Activated T-cell treated with anti-CD3 and anti-CD28 coated beads for 48 hours (primary cell): ENCODE measurements at regions not wholly inside any gene's neighbourhood (a gene's known extent, or its start where the extent isn't known, plus 50 kb on each side); places are given as distances from the start of the nearest gene placed in this dataset.

Experiments
- DNase-seq: peaks from one replicate; pipeline ENCODE4 v3.0.0-alpha.2; 2020; ENCODE audit warnings: low read depth

GRCh38 chr2:221822416-221822815, 250.3 kb upstream of the EPHA4 start:
- DNase-seq = no peak

DNA sequence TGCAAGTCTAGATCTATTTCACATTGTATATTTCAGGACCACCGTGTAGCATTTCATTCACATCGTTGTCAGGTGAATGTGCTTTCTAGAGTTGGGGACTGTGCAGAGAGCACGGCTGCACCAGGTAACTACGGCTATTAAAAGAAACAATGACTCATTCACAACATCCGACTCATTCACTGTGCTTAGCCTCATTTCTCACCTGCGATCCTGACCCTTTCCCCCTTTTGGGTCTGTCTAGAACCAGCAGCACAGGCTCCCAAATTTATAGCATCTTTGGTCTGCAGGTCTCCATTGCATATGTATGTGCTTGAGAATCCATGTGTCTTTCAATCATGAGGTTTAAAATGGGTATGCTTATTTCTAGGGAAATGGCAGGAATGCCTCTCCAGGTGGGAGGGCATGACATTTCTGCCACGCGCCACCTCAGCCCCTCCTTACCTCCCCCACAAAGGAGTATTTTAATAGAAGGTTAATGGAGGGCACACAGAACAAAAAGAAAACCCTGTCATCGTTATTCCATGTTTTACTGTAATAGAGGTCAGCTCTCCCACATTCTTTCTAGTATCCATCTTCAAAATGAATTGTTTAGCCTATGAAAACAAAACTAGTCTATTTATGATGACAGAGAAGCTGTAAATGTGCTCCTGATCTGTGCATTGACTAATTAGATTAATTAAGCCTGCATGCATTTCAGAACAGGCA, 246.7 kb upstream of the EPHA4 start:
- DNase-seq = no peak

- no peak for DNase-seq
These were observed 245.8 kb upstream of the EPHA4 start for GRCh38 chr2:221817878-221818277.

DNA sequence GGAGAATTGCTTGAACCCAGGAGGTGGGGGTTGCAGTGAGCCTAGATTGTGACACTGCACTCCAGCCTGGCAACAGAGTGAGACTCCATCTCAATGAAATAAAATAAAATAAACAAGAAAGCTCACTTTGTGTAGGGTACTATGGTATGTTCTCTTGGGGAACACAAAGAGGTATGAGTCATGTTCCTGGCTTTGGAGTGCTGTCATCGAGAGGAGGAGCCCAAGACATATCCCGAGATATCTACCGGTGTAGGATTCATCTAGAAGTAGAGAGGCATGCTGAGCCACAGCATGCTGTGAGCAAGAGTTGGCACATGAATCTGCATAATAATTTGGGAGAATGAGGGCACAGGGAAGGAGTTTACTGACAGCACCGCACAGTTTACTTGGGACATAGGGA, 244.9 kb upstream of the EPHA4 start:
- DNase-seq = no peak

GRCh38 chr2:221816566-221816965, 244.5 kb upstream of the EPHA4 start:
- no peak for DNase-seq

DNA sequence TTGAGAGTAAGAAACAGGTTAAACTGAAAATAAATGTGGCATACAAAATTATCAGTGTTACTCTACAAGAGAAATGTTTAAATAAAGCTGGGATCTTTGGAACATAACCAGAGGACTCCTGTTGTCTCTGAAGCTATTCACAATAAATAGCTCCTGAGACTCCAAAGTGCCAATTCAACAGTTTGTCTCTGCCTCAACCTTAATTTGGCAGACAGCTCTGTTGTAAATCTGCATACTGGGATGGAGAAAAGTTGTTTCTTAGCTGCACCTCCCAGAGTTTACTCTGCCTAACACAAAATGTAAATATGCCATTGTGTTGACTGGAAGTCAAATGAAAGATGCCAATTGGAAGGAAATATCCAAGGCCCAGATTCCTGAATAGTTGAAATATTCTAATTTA, 238.5 kb upstream of the EPHA4 start:
- no peak for DNase-seq

GRCh38 chr2:221810245-221810644, 238.1 kb upstream of the EPHA4 start:
- DNase-seq = no peak

- DNase-seq = no peak
These were observed 236.4 kb upstream of the EPHA4 start for GRCh38 chr2:221808488-221808887.

- no peak for DNase-seq
These were observed 235.6 kb upstream of the EPHA4 start for GRCh38 chr2:221807706-221808105.

DNA sequence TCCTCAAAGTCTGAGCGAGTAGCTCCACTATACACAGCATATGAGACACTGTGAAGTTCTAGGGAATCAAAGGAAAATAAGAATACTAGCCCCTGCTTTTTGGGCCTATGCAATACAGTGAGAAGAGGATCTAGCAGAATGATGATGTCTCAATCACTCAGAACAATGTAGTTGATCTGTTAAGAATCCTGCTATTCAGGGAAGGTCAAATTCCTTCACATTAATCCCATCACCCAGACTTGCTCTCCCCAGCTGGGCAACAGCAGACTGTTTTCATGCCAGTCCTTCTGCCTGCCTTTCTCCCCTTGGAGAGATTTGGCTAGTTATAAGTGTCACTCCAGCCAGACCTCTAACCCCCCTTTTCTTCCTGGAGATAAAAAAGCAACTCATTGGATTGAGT, 230.0 kb upstream of the EPHA4 start:
- DNase-seq = no peak

DNA sequence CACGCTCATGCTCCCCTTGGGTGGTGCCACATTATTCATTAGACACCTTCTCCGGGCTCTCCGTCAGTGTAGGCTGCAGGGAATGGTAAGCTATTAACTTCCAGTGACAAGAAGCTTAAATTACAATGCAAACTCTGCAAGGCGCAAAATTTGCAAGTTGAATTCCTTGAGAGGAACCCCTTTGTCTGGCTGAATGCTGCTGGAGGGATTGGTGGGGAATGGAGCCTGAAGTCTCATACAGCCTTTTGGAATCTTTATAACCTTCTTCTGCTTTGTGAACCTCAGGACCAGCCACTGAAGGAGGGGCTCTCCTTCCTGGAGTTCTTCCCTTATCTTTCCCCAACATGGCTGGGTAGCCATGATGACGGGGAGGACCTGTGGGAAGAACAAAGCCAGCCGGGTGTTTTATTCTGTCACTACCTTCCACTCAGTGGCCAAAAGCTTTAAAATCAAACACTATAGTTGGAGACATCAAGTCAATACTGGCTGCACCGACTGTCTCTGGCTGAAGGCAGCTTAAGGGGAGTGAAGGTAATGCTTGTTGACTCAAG, 220.9 kb upstream of the EPHA4 start:
- no peak for DNase-seq

DNA sequence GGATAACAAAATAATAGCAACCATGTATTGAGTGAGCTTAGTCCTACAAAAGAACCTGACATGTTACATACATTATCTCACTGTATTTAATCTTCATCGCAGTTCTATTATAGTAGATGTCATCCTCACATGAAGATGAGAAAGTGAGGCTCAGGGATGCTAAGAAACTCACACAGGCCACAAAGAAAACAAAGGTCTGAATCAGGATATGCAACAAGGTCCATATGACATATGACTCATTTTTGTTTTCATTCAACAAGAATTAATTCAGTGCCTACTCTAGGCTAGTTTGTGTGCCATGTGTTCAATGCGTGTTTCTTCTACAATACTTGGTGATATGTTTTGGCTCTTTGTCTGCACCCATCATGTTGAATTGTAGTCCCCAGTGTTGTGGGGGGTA, 219.7 kb upstream of the EPHA4 start:
- DNase-seq = no peak

- DNase-seq = no peak
These were observed 215.5 kb upstream of the EPHA4 start for GRCh38 chr2:221787561-221787960.

- DNase-seq = no peak
These were observed 214.3 kb upstream of the EPHA4 start for GRCh38 chr2:221786297-221786926.

GRCh38 chr2:221780281-221780688, 208.2 kb upstream of the EPHA4 start:
- no peak for DNase-seq

DNA sequence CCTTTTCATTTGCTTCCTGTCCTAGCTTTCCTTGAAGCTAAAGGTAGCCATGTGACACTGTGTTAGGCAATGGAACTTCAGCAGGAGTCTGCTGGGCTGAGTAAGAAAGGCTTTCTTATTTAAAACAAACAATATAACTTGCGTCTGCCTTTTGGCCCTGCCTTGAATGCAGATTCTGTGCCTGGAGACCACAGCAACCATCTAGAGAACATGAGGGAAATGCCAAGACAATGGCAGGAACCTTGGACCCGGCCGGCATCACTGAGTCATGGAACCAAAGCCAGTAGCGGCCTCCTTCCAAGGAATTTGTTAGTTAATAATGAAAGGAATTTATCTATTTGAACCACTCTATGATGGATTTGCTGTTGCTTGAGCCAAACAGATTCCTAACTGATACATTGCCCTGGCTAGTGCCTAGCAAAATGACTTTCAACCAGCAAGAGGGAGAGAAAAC, 207.5 kb upstream of the EPHA4 start:
- DNase-seq = no peak

- DNase-seq = no peak
These were observed 205.9 kb upstream of the EPHA4 start for GRCh38 chr2:221778025-221778424.

DNA sequence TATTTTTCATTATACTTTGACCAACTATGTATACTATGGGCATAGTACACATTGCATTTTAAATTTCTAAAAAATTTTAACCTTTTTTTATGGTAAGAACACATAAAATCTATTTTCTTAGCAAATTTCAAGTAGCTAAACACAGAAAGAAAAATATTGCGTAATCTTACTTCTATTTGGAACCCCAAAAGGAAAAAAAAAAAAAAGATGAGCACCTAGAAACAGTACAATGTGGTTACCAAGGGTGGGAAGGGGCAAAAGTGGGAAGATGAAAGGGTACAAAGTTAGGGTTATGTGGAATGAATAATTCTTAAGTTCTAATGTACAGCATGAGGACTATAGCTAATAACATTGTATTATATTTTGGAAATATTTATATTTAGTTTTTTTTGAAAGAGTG, 205.0 kb upstream of the EPHA4 start:
- no peak for DNase-seq

- DNase-seq = no peak
These were observed 203.0 kb upstream of the EPHA4 start for GRCh38 chr2:221775096-221775495.

DNA sequence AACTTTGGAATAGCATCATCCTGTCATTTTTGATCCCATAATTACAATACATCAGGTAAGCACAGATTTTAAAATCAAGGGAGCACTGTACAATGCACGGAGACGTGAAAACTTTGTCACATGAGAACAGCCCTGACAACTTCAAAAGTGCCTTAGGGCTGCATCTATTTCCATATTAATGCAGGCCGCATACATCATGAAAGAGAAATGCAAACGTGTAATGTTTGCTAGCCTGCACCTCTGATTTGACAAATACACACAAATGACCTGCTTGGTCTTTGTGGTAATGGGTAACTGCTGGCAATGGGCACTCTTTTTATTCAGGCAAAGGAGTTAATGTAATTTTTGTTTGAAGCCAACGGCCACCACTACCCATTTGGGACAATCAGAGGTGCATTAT, 202.0 kb upstream of the EPHA4 start:
- DNase-seq = no peak

GRCh38 chr2:221771297-221771696, 199.2 kb upstream of the EPHA4 start:
- no peak for DNase-seq

- DNase-seq = no peak
These were observed 195.3 kb upstream of the EPHA4 start for GRCh38 chr2:221767106-221768012.

- no peak for DNase-seq
These were observed 190.4 kb upstream of the EPHA4 start for GRCh38 chr2:221762496-221762895.
